HCT116 (cell line): ENCODE measurements at regions not wholly inside any gene's neighbourhood (a gene's known extent, or its start where the extent isn't known, plus 50 kb on each side); places are given as distances from the start of the nearest gene placed in this dataset.

Experiments used
- ATAC-seq: fragments of 200-7000 bp; cut with Tn5 transposase; 2 replicates; pipeline ENCODE4 v1.9.1; 2020; ENCODE audit warnings: mild to moderate bottlenecking, moderate library complexity
- BruUV-seq: library from RNA; stranded (reverse); fragments of 400-500 nt; replicated peaks from 2 replicates; lab custom pipeline; 2021; lab: Mats Ljungman, UMichigan
- CTCF ChIA-PET: fragments of 300-600 bp; sonication (Branson Sonifier 250); formaldehyde crosslinking; loops from one replicate; lab custom pipeline; 2021; ENCODE audit warnings: antibody characterized with exemption; lab: Charles Lee
- POLR2A ChIA-PET: fragments of 300-600, 350-600 bp; sonication (Branson Sonifier 250); formaldehyde crosslinking; loops from one replicate; lab custom pipeline; 2021; ENCODE audit warnings: antibody characterized with exemption; lab: Charles Lee
- RAD21 ChIA-PET, 2 experiments: fragments of 300-600 bp; sonication (Branson Sonifier 250); formaldehyde crosslinking; loops; one replicate each; lab custom pipeline; 2023; ENCODE audit warnings: low total read pairs in 2 of 2; ENCODE audit not compliant: uncharacterized antibody in 2 of 2, unreplicated experiment in 2 of 2, low non-redundant PET in 1 of 2; lab: Charles Lee
- DNase-seq: peaks from one replicate; pipeline ENCODE4 v3.0.0-alpha.2; 2010; ENCODE audit warnings: low read depth, low spot score
- H2AFZ ChIP-seq: fragments of 200-600 bp; shearing (Covaris generic), sonication (generic); 2 replicates; pipeline ENCODE4 v1.6.1; 2017; ENCODE audit warnings: low read depth, mixed run types, mixed read lengths, antibody characterized with exemption, low read length; ENCODE audit not compliant: poor library complexity, severe bottlenecking
- H3K27ac ChIP-seq: 2 replicates; pipeline ENCODE4 v1.5.1; 2012; ENCODE audit warnings: low read depth, low read length
- H3K27me3 ChIP-seq: fragments of 200-600 bp; sonication (generic); 2 replicates; pipeline ENCODE4 v1.6.1; 2016; ENCODE audit warnings: mixed run types, low read length, mixed read lengths; ENCODE audit not compliant: insufficient read depth
- H3K36me3 ChIP-seq, 2 experiments: fragments of 200-500 bp in 1 of 2; fragments of 200-600 bp in 1 of 2; sonication (Bioruptor generic) in 1 of 2; sonication (generic) in 1 of 2; 2 replicates each; pipeline versions ENCODE4 v1.5.1 to v1.6.1; 2014 to 2016; ENCODE audit warnings: low read length in 2 of 2, inconsistent platforms in 1 of 2, mixed read lengths in 1 of 2, mixed run types in 1 of 2; ENCODE audit not compliant: insufficient read depth in 2 of 2, control insufficient read depth in 1 of 2
- H3K4me1 ChIP-seq, 2 experiments: fragments of 200-600 bp in 1 of 2; sonication (generic) in 1 of 2; 2 replicates each; pipeline versions ENCODE4 v1.5.1 to v1.6.1; 2012 to 2017; ENCODE audit warnings: low read length in 2 of 2, inconsistent platforms in 1 of 2, mild to moderate bottlenecking in 1 of 2, mixed read lengths in 1 of 2, mixed run types in 1 of 2, moderate library complexity in 1 of 2; ENCODE audit not compliant: insufficient read depth in 2 of 2, control insufficient read depth in 1 of 2
- H3K4me2 ChIP-seq: fragments of 200-600 bp; sonication (generic); 2 replicates; pipeline ENCODE4 v1.6.1; 2017; ENCODE audit warnings: mixed run types, low read length, mixed read lengths
- H3K4me3 ChIP-seq, 2 experiments: fragments of 200-600 bp in 1 of 2; sonication (generic) in 1 of 2; replicated peaks in 1 of 2; 2 replicates each; pipeline ENCODE4 v1.5.1; 2011 to 2016; ENCODE audit warnings: low read length in 2 of 2, control low read depth in 1 of 2, low read depth in 1 of 2, mild to moderate bottlenecking in 1 of 2, mixed read lengths in 1 of 2, mixed run types in 1 of 2
- H3K79me2 ChIP-seq: fragments of 200-600 bp; sonication (generic); 2 replicates; pipeline ENCODE4 v1.6.1; 2017; ENCODE audit warnings: mild to moderate bottlenecking, mixed run types, low read length, moderate library complexity, mixed read lengths; ENCODE audit not compliant: insufficient read depth
- H3K9ac ChIP-seq: fragments of 200-600 bp; sonication (generic); 2 replicates; pipeline ENCODE4 v1.6.1; 2016; ENCODE audit warnings: low read length, mixed read lengths
- H3K9me2 ChIP-seq: fragments of 200-600 bp; sonication (generic), shearing (Covaris generic); 2 replicates; pipeline ENCODE4 v1.6.1; 2017; ENCODE audit warnings: mixed run types, mild to moderate bottlenecking, moderate library complexity; ENCODE audit not compliant: insufficient read depth
- H3K9me3 ChIP-seq, 2 experiments: fragments of 200-500 bp in 1 of 2; fragments of 200-600 bp in 1 of 2; sonication (Bioruptor generic) in 1 of 2; sonication (generic) in 1 of 2; 2 replicates each; pipeline ENCODE4 v1.6.1; 2014 to 2017; ENCODE audit warnings: low read length in 2 of 2, mixed read lengths in 2 of 2, inconsistent platforms in 1 of 2, low read depth in 1 of 2, mild to moderate bottlenecking in 1 of 2, mixed run types in 1 of 2, moderate library complexity in 1 of 2; ENCODE audit not compliant: control insufficient read depth in 1 of 2, insufficient read depth in 1 of 2
- H4K20me1 ChIP-seq: fragments of 200-600 bp; sonication (generic), shearing (Covaris generic); 2 replicates; pipeline ENCODE4 v1.6.1; 2017; ENCODE audit warnings: mixed run types, mild to moderate bottlenecking, moderate library complexity; ENCODE audit not compliant: insufficient read depth
- CBX3 ChIP-seq: IDR thresholded peaks from 2 replicates; pipeline ENCODE4 v1.6.1; 2012; ENCODE audit warnings: low read depth
- CEBPB ChIP-seq: IDR thresholded peaks from 2 replicates; pipeline ENCODE4 v1.6.1; 2012; ENCODE audit warnings: low read depth
- EGR1 ChIP-seq: IDR thresholded peaks from 2 replicates; pipeline ENCODE4 v1.6.1; 2012; ENCODE audit warnings: low read depth
- ELF1 ChIP-seq: IDR thresholded peaks from 2 replicates; pipeline ENCODE4 v1.6.1; 2012; ENCODE audit warnings: low read depth, borderline replicate concordance
- EZH2 ChIP-seq: fragments of 200-600 bp; sonication (generic); IDR thresholded peaks from 2 replicates; pipeline ENCODE4 v1.6.1; 2017; ENCODE audit warnings: antibody characterized with exemption, mixed run types
- EZH2phosphoT487 ChIP-seq: fragments of 200-600 bp; IDR thresholded peaks from 2 replicates; pipeline ENCODE4 v1.6.1; 2018; ENCODE audit warnings: antibody characterized with exemption, borderline replicate concordance
- FOSL1 ChIP-seq: IDR thresholded peaks from 2 replicates; pipeline ENCODE4 v1.6.1; 2012; ENCODE audit warnings: low read depth
- JUND ChIP-seq: IDR thresholded peaks from 2 replicates; pipeline ENCODE4 v1.6.1; 2012
- MAX ChIP-seq: IDR thresholded peaks from 2 replicates; pipeline ENCODE4 v1.6.1; 2012
- POLR2AphosphoS5 ChIP-seq: IDR thresholded peaks from 2 replicates; pipeline ENCODE4 v1.6.1; 2011; ENCODE audit warnings: mild to moderate bottlenecking, low read depth, low read length, moderate library complexity
- RAD21 ChIP-seq: IDR thresholded peaks from 2 replicates; pipeline ENCODE4 v1.6.1; 2012; ENCODE audit warnings: low read depth, mild to moderate bottlenecking
- REST ChIP-seq: IDR thresholded peaks from 2 replicates; pipeline ENCODE4 v1.6.1; 2012; ENCODE audit warnings: low read depth
- SIN3A ChIP-seq: IDR thresholded peaks from 2 replicates; pipeline ENCODE4 v1.6.1; 2012; ENCODE audit warnings: low read depth
- SRF ChIP-seq: IDR thresholded peaks from 2 replicates; pipeline ENCODE4 v1.6.1; 2012; ENCODE audit warnings: low read depth
- ZNF274 ChIP-seq: fragments of 200-500 bp; sonication (Bioruptor generic); IDR thresholded peaks from 2 replicates; pipeline ENCODE4 v1.6.1; 2014; ENCODE audit warnings: mild to moderate bottlenecking, low read depth, low read length, inconsistent platforms
- intact Hi-C: fragments of 100-400 bp; cut with micrococcal nuclease; formaldehyde crosslinking; loops from 2 replicates; pipeline ENCODE4 v1.10.0; 2022

- H3K4me1 ChIP-seq: no peaks in the 10 kb centered on the region; a peak in 1 of 4 replicates
- no peaks in the 10 kb centered on the region for H3K36me3 ChIP-seq
- no peaks in the 10 kb centered on the region for H3K79me2 ChIP-seq
- no peaks in the 10 kb centered on the region for H3K9me3 ChIP-seq
- BruUV-seq: no TSS peak
- no peak for ATAC-seq
- H3K4me3 ChIP-seq: no peak overlapping the region
- H3K4me2 ChIP-seq: no peak overlapping the region
- RAD21 ChIA-PET: no interaction called here
- intact Hi-C loops: no loop called here
- H3K27me3 ChIP-seq: no peaks in the 10 kb centered on the region
- H3K9ac ChIP-seq: no peak overlapping the region
- TF ChIP-seq EZH2phosphoT487: no peak
- no peak for TF ChIP-seq EGR1
- no peak for TF ChIP-seq EZH2
- no peak for TF ChIP-seq SRF
- TF ChIP-seq POLR2AphosphoS5: no peak
- TF ChIP-seq SIN3A: no peak
- no peak for TF ChIP-seq JUND
- TF ChIP-seq ELF1: no peak
- no peak for TF ChIP-seq CBX3
- no peak for TF ChIP-seq CEBPB
- no peak for TF ChIP-seq RAD21
- TF ChIP-seq FOSL1: no peak
- no peak for TF ChIP-seq MAX
- no peak for TF ChIP-seq ZNF274
- TF ChIP-seq REST: no peak
- TF ChIP-seq, all 23 proteins: peak for 0
- no peaks in the 10 kb centered on the region for H3K9me2 ChIP-seq
- no peaks in the 10 kb centered on the region for H4K20me1 ChIP-seq
- no peak overlapping the region for H2AFZ ChIP-seq
- no peak for DNase-seq
- H3K27ac ChIP-seq: no peak overlapping the region
- ChIA-PET POLR2A (no interaction called here), CTCF (no interaction called here)
Observed at GRCh38 chr1:113244112-113244820, 146.0 kb upstream of the MAGI3 start.
